ENCODE measurements at regions not wholly inside any gene's neighbourhood (a gene's known extent, or its start where the extent isn't known, plus 50 kb on each side); places are given as distances from the start of the nearest gene placed in this dataset.

GRCh38 chr4:180156684-180157083 is 2086.5 kb upstream of the TENM3 start:
- TF ChIP-seq CTCF (IDR thresholded peaks at IDR 0.05) (no peak), POLR2A (IDR thresholded peaks at IDR 0.05) (no peak)
